Naive thymus-derived CD4-positive, alpha-beta T cell (primary cell): ENCODE measurements at regions not wholly inside any gene's neighbourhood (a gene's known extent, or its start where the extent isn't known, plus 50 kb on each side); places are given as distances from the start of the nearest gene placed in this dataset.

Source experiments
- ATAC-seq: fragments of 150-1000 bp; cut with Tn5 transposase; 2 replicates; pipeline ENCODE4 v1.10.0; 2021; ENCODE audit warnings: mild to moderate bottlenecking, moderate library complexity
- CTCF ChIA-PET: fragments of 350-600 bp; sonication (Branson Sonifier 250); formaldehyde crosslinking; loops from one replicate; lab custom pipeline; 2021; ENCODE audit warnings: antibody characterized with exemption; lab: Charles Lee
- POLR2A ChIA-PET: fragments of 350-600 bp; sonication (Branson Sonifier 250); formaldehyde crosslinking; loops from one replicate; lab custom pipeline; 2021; ENCODE audit warnings: antibody characterized with exemption, inconsistent platforms; lab: Charles Lee
- DNase-seq, 9 donors: peaks; one replicate each; pipeline versions ENCODE4 v3.0.0 to v3.0.0-alpha.2; 2020 to 2022; ENCODE audit warnings: mixed read lengths in 1 of 9
- H3K27ac ChIP-seq: one replicate; pipeline ENCODE4 v1.7.0; 2013; ENCODE audit warnings: mild to moderate bottlenecking, low read depth, low read length, moderate library complexity
- H3K27me3 ChIP-seq, 2 donors: one replicate each; pipeline ENCODE4 v1.7.0; 2013; ENCODE audit warnings: low read length in 2 of 2, mild to moderate bottlenecking in 2 of 2, moderate library complexity in 2 of 2; ENCODE audit not compliant: control insufficient read depth in 2 of 2, insufficient read depth in 2 of 2
- H3K36me3 ChIP-seq, 3 experiments: 1 replicate in 2 of 3; 2 replicates in 1 of 3; pipeline ENCODE4 v1.7.0; 2013; ENCODE audit warnings: low read length in 3 of 3, mild to moderate bottlenecking in 3 of 3, moderate library complexity in 1 of 3; ENCODE audit not compliant: insufficient read depth in 3 of 3, control insufficient read depth in 2 of 3
- H3K4me1 ChIP-seq, 2 donors: one replicate each; pipeline ENCODE4 v1.7.0; 2013; ENCODE audit warnings: low read length in 2 of 2, mild to moderate bottlenecking in 2 of 2, moderate library complexity in 1 of 2; ENCODE audit not compliant: control insufficient read depth in 2 of 2, insufficient read depth in 2 of 2
- H3K4me3 ChIP-seq: 2 replicates; pipeline ENCODE4 v1.7.0; 2013; ENCODE audit warnings: mild to moderate bottlenecking, low read length
- H3K9me3 ChIP-seq, 3 experiments: 1 replicate in 2 of 3; 2 replicates in 1 of 3; pipeline ENCODE4 v1.7.0; 2013; ENCODE audit warnings: low read length in 3 of 3; ENCODE audit not compliant: control insufficient read depth in 2 of 3
- H3K27ac Mint-ChIP-seq, 9 donors: one replicate each; pipeline ENCODE4 v1.8.0; 2020 to 2022; ENCODE audit warnings: mixed read lengths in 9 of 9, mild to moderate bottlenecking in 8 of 9, moderate library complexity in 5 of 9, inconsistent platforms in 2 of 9
- H3K27me3 Mint-ChIP-seq, 5 donors: one replicate each; pipeline ENCODE4 v1.8.0; 2021 to 2022; ENCODE audit warnings: mixed read lengths in 5 of 5, mild to moderate bottlenecking in 1 of 5
- H3K36me3 Mint-ChIP-seq, 5 donors: one replicate each; pipeline ENCODE4 v1.8.0; 2020 to 2022; ENCODE audit warnings: mixed read lengths in 5 of 5, mild to moderate bottlenecking in 3 of 5, inconsistent platforms in 1 of 5
- H3K4me1 Mint-ChIP-seq, 7 donors: one replicate each; pipeline ENCODE4 v1.8.0; 2020 to 2022; ENCODE audit warnings: mixed read lengths in 7 of 7, mild to moderate bottlenecking in 3 of 7, inconsistent platforms in 1 of 7
- H3K4me3 Mint-ChIP-seq, 10 donors: one replicate each; pipeline ENCODE4 v1.8.0; 2020 to 2022; ENCODE audit warnings: mild to moderate bottlenecking in 10 of 10, mixed read lengths in 10 of 10, moderate library complexity in 6 of 10, inconsistent platforms in 2 of 10
- H3K9me3 Mint-ChIP-seq, 11 donors: one replicate each; pipeline ENCODE4 v1.8.0; 2020 to 2022; ENCODE audit warnings: mixed read lengths in 11 of 11, mild to moderate bottlenecking in 4 of 11, inconsistent platforms in 1 of 11, moderate library complexity in 1 of 11
- intact Hi-C, 2 donors: fragments of 100-400 bp; cut with micrococcal nuclease; formaldehyde crosslinking; loops; one replicate each; pipeline ENCODE4 v1.15.1; 2023

DNA sequence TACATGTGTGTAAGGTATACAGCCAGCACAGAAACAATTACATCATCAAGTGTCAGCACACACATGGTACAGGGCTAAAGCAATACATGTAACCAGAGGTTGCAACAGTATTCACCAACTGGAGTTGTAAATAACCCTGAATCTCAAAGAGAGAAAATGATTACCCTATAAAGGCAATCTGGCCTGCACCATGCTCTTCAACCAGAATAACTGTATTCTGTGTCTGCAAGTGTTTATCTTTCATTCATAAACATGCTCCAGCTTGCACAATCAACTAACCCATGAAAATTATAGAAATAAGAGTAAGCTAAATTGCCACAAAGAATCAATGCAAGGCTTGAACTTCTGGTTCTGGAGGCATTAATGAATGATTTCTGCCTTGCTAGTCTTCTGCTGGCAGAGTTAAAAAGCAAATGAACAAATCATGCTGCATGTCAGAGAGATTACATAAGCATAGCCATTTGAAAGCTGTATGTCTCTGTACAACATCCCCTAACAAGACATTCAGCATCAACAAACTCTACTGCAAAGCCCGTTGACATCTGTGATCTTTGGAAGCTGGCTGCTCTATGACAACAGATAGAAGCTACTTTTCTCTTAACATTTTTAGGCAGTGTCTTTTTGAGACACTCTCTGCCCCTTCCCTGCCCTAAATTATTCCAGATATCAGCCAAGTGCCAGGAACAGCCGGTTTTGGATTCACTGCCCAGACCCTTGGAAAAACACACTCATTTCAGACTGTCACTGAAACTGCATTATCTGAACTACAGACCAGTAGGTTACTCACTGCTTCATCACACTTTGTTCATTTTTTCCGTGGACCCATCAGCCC, 871.0 kb downstream of the OTOL1 start:
- POLR2A ChIA-PET: no interaction called here
- H3K9me3 Mint-ChIP-seq: peaks cover 0 to 4% (median 0%) of the 10 kb centered on the region in 11 donors
- no peak overlapping the region for H3K27ac Mint-ChIP-seq
- Histone ChIP-seq H3K27me3 (no peaks in the 10 kb centered on the region), H3K4me1 (no peaks in the 10 kb centered on the region), H3K36me3 (no peaks in the 10 kb centered on the region), H3K27ac (no peak overlapping the region), H3K4me3 (no peak overlapping the region), H3K9me3 (no peaks in the 10 kb centered on the region)
- ATAC-seq (no peak), DNase-seq (no peak)
- H3K4me1 Mint-ChIP-seq: no peaks in the 10 kb centered on the region
- H3K36me3 Mint-ChIP-seq: no peaks in the 10 kb centered on the region
- intact Hi-C loops: no loop called here
- H3K27me3 Mint-ChIP-seq: no peaks in the 10 kb centered on the region
- CTCF ChIA-PET: no interaction called here
- H3K4me3 Mint-ChIP-seq: no peak overlapping the region

GRCh38 chr3:162368417-162368816, 871.8 kb downstream of the OTOL1 start:
- Mint-ChIP-seq H3K36me3 (no peaks in the 10 kb centered on the region), H3K27me3 (no peaks in the 10 kb centered on the region), H3K4me1 (no peaks in the 10 kb centered on the region), H3K27ac (no peak overlapping the region), H3K9me3 (peaks cover 0 to 8% (median 2%) of the 10 kb centered on the region in 11 donors), H3K4me3 (no peak overlapping the region)
- H3K4me1 ChIP-seq: no peaks in the 10 kb centered on the region
- ATAC-seq: no peak
- no peaks in the 10 kb centered on the region for H3K27me3 ChIP-seq
- no peaks in the 10 kb centered on the region for H3K36me3 ChIP-seq
- intact Hi-C loops: no loop called here
- CTCF ChIA-PET: no interaction called here
- H3K9me3 ChIP-seq: no peaks in the 10 kb centered on the region
- H3K4me3 ChIP-seq: no peak overlapping the region
- no peak overlapping the region for H3K27ac ChIP-seq
- POLR2A ChIA-PET: no interaction called here
- no peak for DNase-seq

DNA sequence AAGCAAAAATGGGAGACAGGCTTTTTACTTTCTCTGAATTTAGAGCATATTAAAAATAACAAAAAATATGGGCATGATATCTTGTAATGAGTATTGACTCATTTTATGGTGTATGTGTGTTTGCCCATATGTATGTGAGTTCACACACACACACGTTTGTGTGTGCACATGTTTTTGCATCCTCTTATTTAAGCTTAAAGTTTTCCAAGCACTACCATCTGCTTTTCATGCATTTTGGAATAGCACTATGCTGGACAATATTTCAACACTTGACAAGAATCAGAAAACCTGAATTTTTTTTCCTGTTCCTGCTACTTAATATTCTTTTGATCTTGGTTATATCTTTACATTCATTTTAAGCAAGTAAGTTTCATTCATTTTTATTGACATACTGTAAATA, 872.7 kb downstream of the OTOL1 start:
- no peaks in the 10 kb centered on the region for H3K9me3 ChIP-seq
- H3K27me3 ChIP-seq: no peaks in the 10 kb centered on the region
- ChIA-PET POLR2A (no interaction called here), CTCF (no interaction called here)
- Mint-ChIP-seq H3K4me1 (no peaks in the 10 kb centered on the region), H3K9me3 (peaks cover 0 to 8% (median 2%) of the 10 kb centered on the region in 11 donors), H3K4me3 (no peak overlapping the region), H3K27ac (no peak overlapping the region), H3K27me3 (no peaks in the 10 kb centered on the region), H3K36me3 (no peaks in the 10 kb centered on the region)
- no peak overlapping the region for H3K4me3 ChIP-seq
- ATAC-seq (no peak), DNase-seq (no peak)
- H3K4me1 ChIP-seq: no peaks in the 10 kb centered on the region
- no peak overlapping the region for H3K27ac ChIP-seq
- intact Hi-C loops: no loop called here
- H3K36me3 ChIP-seq: no peaks in the 10 kb centered on the region

GRCh38 chr3:162370141-162370540, 873.5 kb downstream of the OTOL1 start:
- ATAC-seq: no peak
- H3K36me3 ChIP-seq: no peaks in the 10 kb centered on the region
- Mint-ChIP-seq H3K9me3 (peaks cover 0 to 8% (median 2%) of the 10 kb centered on the region in 11 donors), H3K4me3 (no peak overlapping the region), H3K27ac (no peak overlapping the region), H3K4me1 (no peaks in the 10 kb centered on the region), H3K36me3 (no peaks in the 10 kb centered on the region), H3K27me3 (no peaks in the 10 kb centered on the region)
- no peaks in the 10 kb centered on the region for H3K9me3 ChIP-seq
- no peaks in the 10 kb centered on the region for H3K4me1 ChIP-seq
- ChIA-PET POLR2A (no interaction called here), CTCF (no interaction called here)
- intact Hi-C loops: no loop called here
- no peak for DNase-seq
- no peak overlapping the region for H3K27ac ChIP-seq
- H3K27me3 ChIP-seq: no peaks in the 10 kb centered on the region
- H3K4me3 ChIP-seq: no peak overlapping the region

GRCh38 chr3:162376761-162377160, 880.2 kb downstream of the OTOL1 start:
- H3K27ac Mint-ChIP-seq: no peak overlapping the region
- H3K36me3 ChIP-seq: no peaks in the 10 kb centered on the region
- no peaks in the 10 kb centered on the region for H3K9me3 ChIP-seq
- no peaks in the 10 kb centered on the region for H3K4me1 ChIP-seq
- no peaks in the 10 kb centered on the region for H3K27me3 ChIP-seq
- peaks cover 0 to 21% (median 2%) of the 10 kb centered on the region in 11 donors for H3K9me3 Mint-ChIP-seq
- ChIA-PET CTCF (no interaction called here), POLR2A (no interaction called here)
- no peaks in the 10 kb centered on the region for H3K27me3 Mint-ChIP-seq
- DNase-seq: no peak
- H3K4me3 ChIP-seq: no peak overlapping the region
- H3K4me3 Mint-ChIP-seq: no peak overlapping the region
- no peak for ATAC-seq
- H3K27ac ChIP-seq: no peak overlapping the region
- no peaks in the 10 kb centered on the region for H3K4me1 Mint-ChIP-seq
- intact Hi-C loops: no loop called here
- H3K36me3 Mint-ChIP-seq: no peaks in the 10 kb centered on the region

- Mint-ChIP-seq H3K27ac (no peak overlapping the region), H3K4me1 (no peaks in the 10 kb centered on the region), H3K4me3 (no peak overlapping the region), H3K36me3 (no peaks in the 10 kb centered on the region), H3K27me3 (no peaks in the 10 kb centered on the region), H3K9me3 (peaks cover 0 to 21% (median 2%) of the 10 kb centered on the region in 11 donors)
- H3K27me3 ChIP-seq: no peaks in the 10 kb centered on the region
- H3K27ac ChIP-seq: no peak overlapping the region
- H3K4me1 ChIP-seq: no peaks in the 10 kb centered on the region
- DNase-seq (no peak), ATAC-seq (no peak)
- H3K9me3 ChIP-seq: no peaks in the 10 kb centered on the region
- H3K4me3 ChIP-seq: no peak overlapping the region
- intact Hi-C loops: no loop called here
- CTCF ChIA-PET: no interaction called here
- H3K36me3 ChIP-seq: no peaks in the 10 kb centered on the region
- POLR2A ChIA-PET: no interaction called here
Measured at GRCh38 chr3:162377608-162378007, 881.0 kb downstream of the OTOL1 start.

DNA sequence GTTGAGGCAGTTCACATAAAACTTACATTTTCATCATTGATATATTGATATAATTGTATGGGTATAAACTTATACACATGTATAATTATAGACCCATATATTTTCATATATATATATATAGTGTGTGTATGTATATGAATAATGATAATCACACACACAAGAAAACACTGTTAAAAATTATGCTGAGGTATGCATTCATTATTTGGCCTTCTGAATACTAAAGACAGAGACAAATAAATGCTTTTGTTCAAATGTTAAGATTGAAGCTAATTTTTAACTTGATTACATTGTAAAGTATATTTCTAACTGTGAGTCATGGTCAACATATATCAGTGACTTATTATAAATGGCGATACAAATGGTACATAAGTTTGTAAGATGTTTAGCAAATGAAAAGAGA, 888.8 kb downstream of the OTOL1 start:
- POLR2A ChIA-PET: no interaction called here
- Histone ChIP-seq H3K4me1 (no peaks in the 10 kb centered on the region), H3K36me3 (no peaks in the 10 kb centered on the region), H3K27me3 (no peaks in the 10 kb centered on the region), H3K4me3 (no peak overlapping the region), H3K9me3 (peaks cover 0 to 4% (median 0%) of the 10 kb centered on the region in 3 experiments), H3K27ac (no peak overlapping the region)
- Mint-ChIP-seq H3K4me1 (no peaks in the 10 kb centered on the region), H3K27me3 (no peaks in the 10 kb centered on the region), H3K4me3 (no peak overlapping the region), H3K27ac (no peak overlapping the region), H3K9me3 (peaks cover 0 to 18% (median 0%) of the 10 kb centered on the region in 11 donors), H3K36me3 (no peaks in the 10 kb centered on the region)
- ATAC-seq: no peak
- intact Hi-C loops: no loop called here
- CTCF ChIA-PET: no interaction called here
- DNase-seq: no peak
